OCI-LY7 (cell line): ENCODE measurements at regions not wholly inside any gene's neighbourhood (a gene's known extent, or its start where the extent isn't known, plus 50 kb on each side); places are given as distances from the start of the nearest gene placed in this dataset.

ENCODE experiments used
- BruUV-seq: library from RNA; stranded (reverse); fragments of 400-500 nt; replicated peaks from 2 replicates; lab custom pipeline; 2021; lab: Mats Ljungman, UMichigan
- CTCF ChIA-PET: fragments of 300-600 bp; sonication (Branson Sonifier 250); formaldehyde crosslinking; loops from one replicate; lab custom pipeline; 2022; ENCODE audit warnings: antibody characterized with exemption; ENCODE audit not compliant: unreplicated experiment; lab: Charles Lee
- POLR2A ChIA-PET: fragments of 300-600 bp; sonication (Branson Sonifier 250); formaldehyde crosslinking; loops from one replicate; lab custom pipeline; 2022; ENCODE audit warnings: antibody characterized with exemption; lab: Charles Lee
- DNase-seq: peaks from one replicate; pipeline ENCODE4 v3.0.0-alpha.2; 2015; ENCODE audit warnings: low spot score
- H2AFZ ChIP-seq: fragments of 200-600 bp; sonication (generic), shearing (Covaris generic); 2 replicates; pipeline ENCODE4 v1.6.1; 2014; ENCODE audit warnings: mild to moderate bottlenecking, antibody characterized with exemption, low read length, moderate library complexity
- H3K27ac ChIP-seq: fragments of 200-600 bp; sonication (generic); 2 replicates; pipeline ENCODE4 v1.5.1; 2014; ENCODE audit warnings: mixed run types, low read depth, mild to moderate bottlenecking, moderate library complexity, low read length, inconsistent platforms; ENCODE audit not compliant: poor library complexity, severe bottlenecking
- H3K36me3 ChIP-seq: fragments of 200-600 bp; sonication (generic); 2 replicates; pipeline ENCODE4 v1.6.1; 2014; ENCODE audit warnings: mild to moderate bottlenecking, antibody characterized with exemption, low read length, moderate library complexity, mixed read lengths; ENCODE audit not compliant: insufficient read depth
- H3K4me1 ChIP-seq: fragments of 200-600 bp; sonication (generic); 2 replicates; pipeline ENCODE4 v1.5.1; 2014; ENCODE audit warnings: mild to moderate bottlenecking, low read length; ENCODE audit not compliant: insufficient read depth, poor library complexity, severe bottlenecking
- H3K4me2 ChIP-seq: fragments of 200-600 bp; sonication (generic); 2 replicates; pipeline ENCODE4 v1.6.1; 2014; ENCODE audit warnings: mild to moderate bottlenecking, low read length
- H3K4me3 ChIP-seq: fragments of 200-600 bp; sonication (generic); 2 replicates; pipeline ENCODE4 v1.5.1; 2014; ENCODE audit warnings: mild to moderate bottlenecking, low read depth, low read length; ENCODE audit not compliant: poor library complexity, severe bottlenecking
- H3K79me2 ChIP-seq: fragments of 200-600 bp; sonication (generic); 2 replicates; pipeline ENCODE4 v1.6.1; 2016; ENCODE audit warnings: low read depth, mild to moderate bottlenecking, low read length, moderate library complexity, mixed read lengths; ENCODE audit not compliant: insufficient read depth
- H3K9me2 ChIP-seq: fragments of 200-600 bp; sonication (generic); 2 replicates; pipeline ENCODE4 v1.6.1; 2016; ENCODE audit warnings: mild to moderate bottlenecking, low read length, mixed read lengths; ENCODE audit not compliant: insufficient read depth
- H3K9me3 ChIP-seq: fragments of 200-600 bp; sonication (generic); 2 replicates; pipeline ENCODE4 v1.6.1; 2014; ENCODE audit warnings: mild to moderate bottlenecking, mixed run types, low read length, mixed read lengths
- H4K20me1 ChIP-seq: fragments of 200-600 bp; sonication (generic); 2 replicates; pipeline ENCODE4 v1.6.1; 2014; ENCODE audit warnings: mild to moderate bottlenecking, antibody characterized with exemption, low read length, moderate library complexity, mixed read lengths; ENCODE audit not compliant: insufficient read depth
- CTCF ChIP-seq: fragments of 200-600 bp; sonication (generic); conservative IDR thresholded peaks from 2 replicates; pipeline ENCODE4 v1.5.1; 2014; ENCODE audit warnings: mild to moderate bottlenecking, antibody characterized with exemption, low read length, moderate library complexity, mixed read lengths
- EZH2phosphoT487 ChIP-seq: fragments of 200-600 bp; sonication (generic); IDR thresholded peaks from 2 replicates; pipeline ENCODE4 v1.6.1; 2018; ENCODE audit warnings: low read depth, borderline replicate concordance, mild to moderate bottlenecking, mixed run types, antibody characterized with exemption, low read length, moderate library complexity, mixed read lengths
- intact Hi-C: fragments of 100-400 bp; cut with micrococcal nuclease; formaldehyde crosslinking; loops from one replicate; pipeline ENCODE4 v1.10.0; 2022; ENCODE audit not compliant: unreplicated experiment

DNA sequence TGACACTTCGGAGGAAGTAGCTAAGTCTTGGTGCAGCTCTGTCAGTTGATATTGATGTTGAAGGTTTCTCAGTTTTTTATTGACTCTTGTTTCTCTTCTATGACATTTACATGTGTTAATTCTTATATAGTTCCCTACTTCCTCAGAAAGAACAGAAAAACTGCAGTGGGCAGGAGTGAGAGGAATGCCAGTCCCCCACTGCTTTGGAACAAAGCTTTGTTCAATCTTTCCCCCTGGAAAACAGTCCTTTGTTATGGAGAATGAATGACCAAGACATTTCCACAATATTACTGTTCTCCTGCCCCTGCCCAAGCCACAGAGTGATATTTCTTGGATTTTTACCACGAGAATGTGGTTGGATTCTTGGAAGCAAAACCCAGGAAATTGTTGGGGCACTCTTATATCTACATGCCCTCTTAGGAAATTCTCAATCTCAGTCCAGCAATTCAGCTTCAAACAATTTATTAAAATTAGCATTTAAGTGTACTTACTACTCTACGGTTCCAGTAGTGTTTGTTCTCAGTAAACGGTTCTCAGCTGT, 258.0 kb upstream of the KCND2 start:
- Histone ChIP-seq H4K20me1 (no peaks in the 10 kb centered on the region; the same call in 1 of the 2 replicates), H3K9me2 (no peaks in the 10 kb centered on the region), H3K9me3 (no peaks in the 10 kb centered on the region), H3K4me3 (no peak overlapping the region), H3K36me3 (no peaks in the 10 kb centered on the region), H3K4me2 (no peak overlapping the region), H3K79me2 (no peaks in the 10 kb centered on the region), H3K27ac (no peak overlapping the region), H3K4me1 (no peaks in the 10 kb centered on the region), H2AFZ (no peak overlapping the region)
- no peak for DNase-seq
- no peak for TF ChIP-seq EZH2phosphoT487
- no peak for TF ChIP-seq CTCF
- ChIA-PET CTCF (no interaction called here), POLR2A (interaction anchor here (1.6 kb wide), 1 partner anchor 8 kb away, joined by 3 read pairs; no protein-coding TSS in a partner anchor)
- BruUV-seq: no TSS peak
- intact Hi-C loops: no loop called here

DNA sequence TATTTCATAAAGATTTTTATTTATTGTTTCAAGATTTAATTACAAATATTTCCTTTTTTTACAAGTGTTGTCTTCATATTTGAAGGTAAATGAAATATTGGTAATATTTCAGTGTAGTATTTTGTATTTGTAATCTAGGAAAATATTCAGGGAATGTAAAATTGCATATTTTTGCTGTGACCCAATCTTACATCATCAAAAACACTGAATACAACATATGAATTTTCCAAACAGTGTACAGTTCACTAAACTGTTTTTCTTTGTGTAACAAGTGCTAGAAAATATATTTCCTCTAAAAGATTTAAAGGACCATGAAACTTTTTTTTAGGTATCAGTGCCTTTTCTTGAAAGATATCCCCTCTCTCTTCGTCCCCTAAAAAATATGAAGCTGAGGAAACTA, 251.9 kb upstream of the KCND2 start:
- no peak for TF ChIP-seq CTCF
- no peak for TF ChIP-seq EZH2phosphoT487
- ChIA-PET CTCF (no interaction called here), POLR2A (no interaction called here)
- BruUV-seq: no TSS peak
- intact Hi-C loops: no loop called here
- Histone ChIP-seq H3K4me1 (no peaks in the 10 kb centered on the region), H3K4me2 (no peak overlapping the region), H2AFZ (no peak overlapping the region), H3K79me2 (no peaks in the 10 kb centered on the region), H4K20me1 (no peaks in the 10 kb centered on the region), H3K4me3 (no peak overlapping the region), H3K9me3 (no peaks in the 10 kb centered on the region), H3K9me2 (no peaks in the 10 kb centered on the region), H3K36me3 (no peaks in the 10 kb centered on the region), H3K27ac (no peak overlapping the region)
- DNase-seq: no peak

DNA sequence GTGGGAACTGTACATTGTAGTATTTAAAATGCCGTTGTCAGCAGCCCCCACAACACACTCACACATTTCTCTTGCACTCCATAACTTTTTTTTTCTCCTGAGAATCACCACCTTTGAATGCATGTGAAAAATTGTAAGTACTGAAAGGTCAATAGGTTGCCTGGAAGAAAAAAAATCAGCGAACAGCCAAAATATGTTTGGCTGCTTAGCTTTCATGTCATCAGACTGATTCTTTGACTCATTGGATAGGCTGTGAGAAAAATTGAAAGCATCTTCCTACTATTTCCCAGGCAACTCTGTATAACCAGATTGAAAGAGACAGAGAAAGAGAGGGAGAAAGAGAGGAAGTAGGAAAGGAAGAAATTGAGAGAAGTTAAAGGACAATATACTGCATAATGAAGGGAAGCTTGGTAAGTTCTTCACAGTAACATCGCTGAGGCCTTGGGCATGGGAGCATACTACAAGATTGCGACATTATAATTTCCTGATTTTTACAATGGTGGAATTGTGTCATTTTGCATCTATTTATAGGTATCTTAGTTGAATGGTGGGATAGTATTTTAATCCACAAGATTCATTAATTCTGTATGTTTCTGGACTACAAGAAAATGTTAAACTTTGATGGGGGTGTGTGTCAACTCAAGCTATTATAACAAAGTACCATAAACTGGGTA, 249.3 kb upstream of the KCND2 start:
- BruUV-seq: no TSS peak
- H3K4me2 ChIP-seq: no peak overlapping the region
- H3K27ac ChIP-seq: no peak overlapping the region
- H3K9me2 ChIP-seq: no peaks in the 10 kb centered on the region
- intact Hi-C loops: no loop called here
- ChIA-PET POLR2A (interaction anchor here (1.0 kb wide), 1 partner anchor 11 kb away, joined by 3 read pairs; no protein-coding TSS in a partner anchor), CTCF (no interaction called here)
- H3K4me1 ChIP-seq: no peaks in the 10 kb centered on the region
- no peak for DNase-seq
- H2AFZ ChIP-seq: no peak overlapping the region
- H3K79me2 ChIP-seq: no peaks in the 10 kb centered on the region
- no peaks in the 10 kb centered on the region for H3K9me3 ChIP-seq
- no peak overlapping the region for H3K4me3 ChIP-seq
- no peaks in the 10 kb centered on the region for H3K36me3 ChIP-seq
- no peaks in the 10 kb centered on the region for H4K20me1 ChIP-seq
- TF ChIP-seq CTCF (no peak), EZH2phosphoT487 (no peak)
